ENCODE measurements at regions not wholly inside any gene's neighbourhood (a gene's known extent, or its start where the extent isn't known, plus 50 kb on each side); places are given as distances from the start of the nearest gene placed in this dataset.
"Not testable (repeated sequence)": the region's sequence is repeated elsewhere in the genome, so short reads cannot be mapped to it uniquely, and the experiment has no call there.

- H3K4me1 ChIP-seq (ENCODE audit: insufficient read depth, low read length) = not testable (repeated sequence)
These were observed 119.4 kb upstream of the SPATA31A3 start for GRCh38 chr9:67111733-67112132.

GRCh38 chr9:67109859-67110258 is 117.5 kb upstream of the SPATA31A3 start:
- H3K36me3 ChIP-seq (ENCODE audit: insufficient read depth, low read length); H3K4me3 ChIP-seq (ENCODE audit: low read length); H2AFZ ChIP-seq (ENCODE audit: low read depth, low read length); H3K9me3 ChIP-seq (ENCODE audit: low read length); H3K4me1 ChIP-seq (ENCODE audit: insufficient read depth, low read length); H3K27me3 ChIP-seq (ENCODE audit: insufficient read depth, low read length): not testable (repeated sequence)

More at GRCh38 chr9:67111733-67112132, 119.4 kb upstream of the SPATA31A3 start:
- H3K36me3 ChIP-seq (ENCODE audit: insufficient read depth, low read length); H3K27me3 ChIP-seq (ENCODE audit: insufficient read depth, low read length); H3K9me3 ChIP-seq (ENCODE audit: low read length); H2AFZ ChIP-seq (ENCODE audit: low read depth, low read length); H3K4me3 ChIP-seq (ENCODE audit: low read length): not testable (repeated sequence)

- not testable (repeated sequence) for H3K27me3 ChIP-seq (ENCODE audit: insufficient read depth, low read length); H3K9me3 ChIP-seq (ENCODE audit: low read length); H3K4me3 ChIP-seq (ENCODE audit: low read length); H2AFZ ChIP-seq (ENCODE audit: low read depth, low read length); H3K4me1 ChIP-seq (ENCODE audit: insufficient read depth, low read length); H3K36me3 ChIP-seq (ENCODE audit: insufficient read depth, low read length)
These were observed 114.3 kb upstream of the SPATA31A3 start for GRCh38 chr9:67106659-67107058.

GRCh38 chr9:67102506-67103276 is 110.3 kb upstream of the SPATA31A3 start:
- H3K36me3 ChIP-seq (ENCODE audit: insufficient read depth, low read length); H3K4me1 ChIP-seq (ENCODE audit: insufficient read depth, low read length); H3K27me3 ChIP-seq (ENCODE audit: insufficient read depth, low read length); H3K4me3 ChIP-seq (ENCODE audit: low read length); H3K9me3 ChIP-seq (ENCODE audit: low read length); H2AFZ ChIP-seq (ENCODE audit: low read depth, low read length): not testable (repeated sequence)

GRCh38 chr9:67091104-67091503 is 98.8 kb upstream of the SPATA31A3 start:
- H2AFZ ChIP-seq (ENCODE audit: low read depth, low read length); H3K9me3 ChIP-seq (ENCODE audit: low read length); H3K4me3 ChIP-seq (ENCODE audit: low read length); H3K4me1 ChIP-seq (ENCODE audit: insufficient read depth, low read length); H3K27me3 ChIP-seq (ENCODE audit: insufficient read depth, low read length); H3K36me3 ChIP-seq (ENCODE audit: insufficient read depth, low read length): not testable (repeated sequence)

GRCh38 chr9:67086862-67087261 is 94.5 kb upstream of the SPATA31A3 start:
- H3K4me1 ChIP-seq (ENCODE audit: insufficient read depth, low read length); H3K36me3 ChIP-seq (ENCODE audit: insufficient read depth, low read length); H3K9me3 ChIP-seq (ENCODE audit: low read length); H2AFZ ChIP-seq (ENCODE audit: low read depth, low read length); H3K27me3 ChIP-seq (ENCODE audit: insufficient read depth, low read length); H3K4me3 ChIP-seq (ENCODE audit: low read length): not testable (repeated sequence)

- not testable (repeated sequence) for H3K36me3 ChIP-seq (ENCODE audit: insufficient read depth, low read length); H3K4me3 ChIP-seq (ENCODE audit: low read length); H2AFZ ChIP-seq (ENCODE audit: low read depth, low read length); H3K4me1 ChIP-seq (ENCODE audit: insufficient read depth, low read length); H3K27me3 ChIP-seq (ENCODE audit: insufficient read depth, low read length); H3K9me3 ChIP-seq (ENCODE audit: low read length)
These were observed 73.8 kb upstream of the SPATA31A3 start for GRCh38 chr9:67066140-67066539.

GRCh38 chr9:67058898-67059715 is 66.8 kb upstream of the SPATA31A3 start:
- H3K36me3 ChIP-seq (ENCODE audit: insufficient read depth, low read length); H2AFZ ChIP-seq (ENCODE audit: low read depth, low read length); H3K27me3 ChIP-seq (ENCODE audit: insufficient read depth, low read length); H3K9me3 ChIP-seq (ENCODE audit: low read length); H3K4me1 ChIP-seq (ENCODE audit: insufficient read depth, low read length): not testable (repeated sequence)
- peak overlapping the region; percentile 46 for H3K4me3 ChIP-seq (ENCODE audit: low read length)
